GM10266 (cell line): ENCODE measurements at regions not wholly inside any gene's neighbourhood (a gene's known extent, or its start where the extent isn't known, plus 50 kb on each side); places are given as distances from the start of the nearest gene placed in this dataset.

ENCODE experiments used
- DNase-seq: peaks from one replicate; pipeline ENCODE4 v3.0.0; 2012; ENCODE audit errors: extremely low spot score
- CTCF ChIP-seq: IDR thresholded peaks from 2 replicates; pipeline ENCODE4 v1.5.1; 2012; ENCODE audit warnings: mild to moderate bottlenecking, low read depth; ENCODE audit not compliant: control insufficient read depth, insufficient read depth; ENCODE audit errors: missing control alignments

DNA sequence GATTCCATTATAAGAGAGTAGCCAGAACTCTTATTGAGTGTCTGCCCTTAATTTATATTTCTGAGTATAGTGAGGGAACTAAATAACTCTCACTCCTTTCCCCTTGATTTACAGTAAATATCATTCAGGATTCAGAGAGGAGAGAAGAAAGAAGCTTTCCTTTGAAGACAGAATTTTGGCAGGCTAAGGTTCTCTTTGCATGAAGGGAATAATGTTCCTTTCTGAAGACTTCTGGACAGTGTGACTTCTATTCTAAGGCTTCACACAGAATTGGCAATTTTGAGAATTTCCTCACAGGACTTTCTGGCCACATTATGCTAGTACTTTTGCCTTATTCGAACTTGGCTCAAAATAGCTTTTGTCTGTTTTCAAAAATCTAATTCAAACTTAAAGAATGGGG, 352.2 kb upstream of the FBXO33 start:
- no peak for TF ChIP-seq CTCF
- DNase-seq: no peak

GRCh38 chr14:39781466-39781865, 349.2 kb upstream of the FBXO33 start:
- TF ChIP-seq CTCF: no peak
- no peak for DNase-seq

DNA sequence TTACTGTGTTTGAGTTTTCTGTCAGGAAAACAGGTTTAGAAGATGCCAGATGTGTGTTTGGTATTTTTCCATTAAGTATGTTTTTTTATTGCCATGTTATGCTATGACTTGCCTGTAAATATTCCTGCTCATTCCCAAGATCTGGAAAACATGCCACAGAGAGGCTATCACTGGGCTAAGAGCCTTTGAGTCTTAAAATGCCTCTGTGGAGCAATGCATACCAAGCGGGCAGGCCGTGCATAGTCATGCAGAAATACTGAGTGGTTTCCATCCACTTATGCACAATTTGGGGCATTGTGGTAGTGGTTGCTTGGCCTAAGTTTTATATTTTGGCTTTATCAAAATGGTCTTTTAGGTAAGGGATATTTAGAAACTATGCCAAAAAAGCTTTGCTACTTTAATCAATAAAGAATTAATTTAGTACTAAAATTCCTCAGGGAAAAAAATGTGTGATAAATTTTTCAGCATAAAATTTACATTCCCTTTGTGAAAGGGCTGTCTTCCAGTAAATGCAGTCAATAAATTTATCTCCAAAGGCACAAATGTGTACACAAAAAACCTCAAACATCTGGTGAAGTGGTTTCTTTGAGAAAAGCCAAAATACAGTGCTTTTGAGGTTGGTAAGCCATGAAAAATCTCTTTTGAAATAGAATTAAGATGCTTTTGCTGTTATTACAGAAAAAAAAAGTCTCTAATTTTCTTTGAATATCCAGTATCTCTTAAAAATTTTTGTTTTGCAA, 341.3 kb upstream of the FBXO33 start:
- TF ChIP-seq CTCF: no peak
- no peak for DNase-seq

GRCh38 chr14:39772627-39773026, 340.4 kb upstream of the FBXO33 start:
- TF ChIP-seq CTCF: no peak
- no peak for DNase-seq

GRCh38 chr14:39768589-39768988, 336.4 kb upstream of the FBXO33 start:
- TF ChIP-seq CTCF: no peak
- no peak for DNase-seq

GRCh38 chr14:39766397-39767000, 334.3 kb upstream of the FBXO33 start:
- DNase-seq: no peak
- no peak for TF ChIP-seq CTCF

DNA sequence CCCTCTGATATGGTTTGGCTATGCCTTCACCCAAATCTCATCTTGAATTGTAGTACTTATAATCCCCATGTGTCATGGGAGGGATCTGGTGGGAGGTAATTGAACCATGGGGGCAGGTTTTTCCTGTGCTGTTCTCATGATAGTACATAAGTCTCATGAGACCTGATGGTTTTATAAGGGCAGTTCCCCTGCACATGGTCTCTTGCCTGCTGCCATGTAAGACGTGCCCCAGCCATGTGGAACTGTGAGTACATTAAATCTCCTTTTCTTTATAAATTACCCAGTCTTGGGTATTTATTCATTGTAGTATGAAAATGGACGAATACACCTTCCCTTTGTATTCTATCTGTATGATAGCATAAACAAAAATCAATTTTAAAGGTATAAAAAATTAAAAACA, 333.4 kb upstream of the FBXO33 start:
- no peak for DNase-seq
- TF ChIP-seq CTCF: no peak
